ENCODE measurements at regions not wholly inside any gene's neighbourhood (a gene's known extent, or its start where the extent isn't known, plus 50 kb on each side); places are given as distances from the start of the nearest gene placed in this dataset.

DNA sequence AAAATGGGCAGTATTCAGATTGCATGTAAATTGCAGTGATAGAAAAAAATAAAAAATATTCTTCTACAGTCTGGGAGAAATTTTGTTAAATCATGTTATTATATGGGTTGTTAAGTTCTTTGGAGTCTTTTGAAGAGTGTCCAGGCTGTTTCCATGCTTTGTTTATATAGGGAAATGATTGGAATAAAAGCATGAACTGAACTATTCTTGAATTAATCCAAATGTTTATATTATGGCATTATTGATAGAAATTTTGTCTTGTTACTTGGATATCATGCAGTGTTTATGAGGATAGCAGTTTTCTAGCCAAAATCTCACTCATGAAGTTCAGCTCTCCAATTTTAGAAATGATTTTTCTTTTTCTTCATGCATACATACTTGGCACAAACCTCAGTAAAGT, 108.2 kb upstream of the NAV3 start:
- CTCF ChIA-PET = interaction anchor here (0.7 kb wide), 1 partner anchor 203 kb away, joined by 3 read pairs; no protein-coding TSS in a partner anchor
- POLR2A ChIA-PET (ENCODE audit: unreplicated experiment) = no interaction called here
- no peak for ATAC-seq (ENCODE audit: low read depth)

More for the DNA sequence above, 108.2 kb upstream of the NAV3 start:
- H2BK15ac ChIP-seq (ENCODE audit: low read depth, low read length) = no peak overlapping the region
- no peak overlapping the region for H3K23ac ChIP-seq (ENCODE audit: low read depth, low read length)
- no peak overlapping the region for H3K4me3 ChIP-seq (ENCODE audit: insufficient read depth, low read depth, low read length)
- H3K14ac ChIP-seq (replicated peaks; ENCODE audit: low read depth, low read length) = no peak overlapping the region
- H4K5ac ChIP-seq (ENCODE audit: low read depth, low read length) = no peak overlapping the region
- H3K4me1 ChIP-seq (ENCODE audit: control insufficient read depth, insufficient read depth, low read length) = peaks cover 2% of the 10 kb centered on the region; the same call in 1 of the 2 replicates
- no peaks in the 10 kb centered on the region for H4K20me1 ChIP-seq (ENCODE audit: insufficient read depth, low read length)
- intact Hi-C loops (cut with micrococcal nuclease) (no loop called here), in situ Hi-C loops (cut with MboI; ENCODE audit: low sequenced_read_pairs) (loop anchor here (5.0 kb wide), 1 partner anchor 205 kb away; no protein-coding TSS in a partner anchor), dilution Hi-C loops (cut with HindIII; ENCODE audit: low sequenced_read_pairs, unreplicated experiment) (no loop called here)
- no peak overlapping the region for H3K4me2 ChIP-seq (ENCODE audit: low read depth, low read length)
- H3K18ac ChIP-seq (ENCODE audit: low read depth, low read length) = no peak overlapping the region
- no peak overlapping the region for H3K27ac ChIP-seq (ENCODE audit: insufficient read depth, low read length)
- no peaks in the 10 kb centered on the region for H3K9me3 ChIP-seq (ENCODE audit: control insufficient read depth, insufficient read depth, low read length)
- no peaks in the 10 kb centered on the region for H3K79me1 ChIP-seq (ENCODE audit: low read depth in 1 of 2, low read length in 2 of 2)
- no peak overlapping the region for H4K8ac ChIP-seq (ENCODE audit: low read depth in 2 of 2, low read length in 2 of 2)
- no peak overlapping the region for H4K91ac ChIP-seq (ENCODE audit: insufficient read depth, low read depth, low read length)
- no peak overlapping the region for H3K4ac ChIP-seq (ENCODE audit: low read depth, low read length)
- no peak overlapping the region for H2AFZ ChIP-seq (replicated peaks; ENCODE audit: low read length, poor library complexity)
- H3K9me1 ChIP-seq (ENCODE audit: insufficient read depth, low read length) = no peaks in the 10 kb centered on the region
- no peak for DNase-seq
- H2BK5ac ChIP-seq (ENCODE audit: low read depth, low read length, poor library complexity, severe bottlenecking) = no peak overlapping the region
- H2BK120ac ChIP-seq (ENCODE audit: low read depth, low read length) = no peak overlapping the region
- no peak overlapping the region for H2BK20ac ChIP-seq (ENCODE audit: low read depth, low read length)
- no peaks in the 10 kb centered on the region for H3K27me3 ChIP-seq (ENCODE audit: control insufficient read depth, insufficient read depth, low read length)
- no peak overlapping the region for H3K56ac ChIP-seq (ENCODE audit: extremely low read depth, insufficient read depth, low read length)
- no peak overlapping the region for H2AK9ac ChIP-seq (replicated peaks; ENCODE audit: low read depth, low read length, poor library complexity)
- H3K9ac ChIP-seq (ENCODE audit: low read depth, low read length) = no peak overlapping the region
- BruUV-seq (replicated peaks) = no TSS peak
- H3K36me3 ChIP-seq (ENCODE audit: control insufficient read depth, insufficient read depth, low read length) = no peaks in the 10 kb centered on the region
- TF ChIP-seq MAZ (IDR thresholded peaks at IDR 0.05; ENCODE audit: borderline replicate concordance, low read depth, low read length) = no peak
- TF ChIP-seq, protein P1, sequence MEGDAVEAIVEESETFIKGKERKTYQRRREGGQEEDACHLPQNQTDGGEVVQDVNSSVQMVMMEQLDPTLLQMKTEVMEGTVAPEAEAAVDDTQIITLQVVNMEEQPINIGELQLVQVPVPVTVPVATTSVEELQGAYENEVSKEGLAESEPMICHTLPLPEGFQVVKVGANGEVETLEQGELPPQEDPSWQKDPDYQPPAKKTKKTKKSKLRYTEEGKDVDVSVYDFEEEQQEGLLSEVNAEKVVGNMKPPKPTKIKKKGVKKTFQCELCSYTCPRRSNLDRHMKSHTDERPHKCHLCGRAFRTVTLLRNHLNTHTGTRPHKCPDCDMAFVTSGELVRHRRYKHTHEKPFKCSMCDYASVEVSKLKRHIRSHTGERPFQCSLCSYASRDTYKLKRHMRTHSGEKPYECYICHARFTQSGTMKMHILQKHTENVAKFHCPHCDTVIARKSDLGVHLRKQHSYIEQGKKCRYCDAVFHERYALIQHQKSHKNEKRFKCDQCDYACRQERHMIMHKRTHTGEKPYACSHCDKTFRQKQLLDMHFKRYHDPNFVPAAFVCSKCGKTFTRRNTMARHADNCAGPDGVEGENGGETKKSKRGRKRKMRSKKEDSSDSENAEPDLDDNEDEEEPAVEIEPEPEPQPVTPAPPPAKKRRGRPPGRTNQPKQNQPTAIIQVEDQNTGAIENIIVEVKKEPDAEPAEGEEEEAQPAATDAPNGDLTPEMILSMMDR (conservative IDR thresholded peaks at IDR 0.05; ENCODE audit: low read depth, low read length) = no peak
- H2AK5ac ChIP-seq (ENCODE audit: low read depth, low read length) = no peak overlapping the region

Data from IMR-90 (cell line).